GM12872 (cell line): ENCODE measurements at regions not wholly inside any gene's neighbourhood (a gene's known extent, or its start where the extent isn't known, plus 50 kb on each side); places are given as distances from the start of the nearest gene placed in this dataset.

Source experiments
- CTCF ChIP-seq: IDR thresholded peaks from 3 replicates; pipeline ENCODE4 v1.5.1; 2011; ENCODE audit warnings: low read depth, mild to moderate bottlenecking, low read length, moderate library complexity; ENCODE audit not compliant: insufficient read depth

GRCh38 chr12:127249428-127249827 lies 1017.5 kb upstream of the TMEM132C start:
- TF ChIP-seq CTCF = no peak

DNA sequence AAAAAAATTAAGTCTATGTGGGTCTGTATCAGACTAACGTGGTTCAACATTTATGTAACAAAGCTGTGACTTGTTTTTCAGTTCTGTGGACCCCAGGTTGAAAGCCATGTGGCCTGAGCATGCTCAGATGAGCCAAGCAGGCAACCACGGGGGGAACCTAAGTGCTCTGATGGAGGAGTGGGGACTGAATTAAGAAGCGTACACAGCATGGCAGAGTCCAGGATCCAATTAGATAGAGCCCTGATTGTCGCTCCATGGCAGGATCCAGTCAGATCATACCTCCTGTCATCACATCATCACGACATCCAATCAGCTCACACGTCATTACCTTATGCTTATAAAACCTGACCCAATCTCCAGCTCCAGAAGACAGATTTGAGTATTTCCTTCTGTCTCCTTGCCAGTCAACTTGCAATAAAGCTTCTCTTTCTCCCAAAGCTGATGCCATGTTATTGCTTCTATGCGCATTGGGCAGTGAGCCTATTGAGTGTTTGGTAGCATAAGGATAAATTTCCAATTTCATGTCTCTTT lies 1013.1 kb upstream of the TMEM132C start:
- no peak for TF ChIP-seq CTCF

- no peak for TF ChIP-seq CTCF
These were observed 1012.5 kb upstream of the TMEM132C start for GRCh38 chr12:127254420-127254955.

DNA sequence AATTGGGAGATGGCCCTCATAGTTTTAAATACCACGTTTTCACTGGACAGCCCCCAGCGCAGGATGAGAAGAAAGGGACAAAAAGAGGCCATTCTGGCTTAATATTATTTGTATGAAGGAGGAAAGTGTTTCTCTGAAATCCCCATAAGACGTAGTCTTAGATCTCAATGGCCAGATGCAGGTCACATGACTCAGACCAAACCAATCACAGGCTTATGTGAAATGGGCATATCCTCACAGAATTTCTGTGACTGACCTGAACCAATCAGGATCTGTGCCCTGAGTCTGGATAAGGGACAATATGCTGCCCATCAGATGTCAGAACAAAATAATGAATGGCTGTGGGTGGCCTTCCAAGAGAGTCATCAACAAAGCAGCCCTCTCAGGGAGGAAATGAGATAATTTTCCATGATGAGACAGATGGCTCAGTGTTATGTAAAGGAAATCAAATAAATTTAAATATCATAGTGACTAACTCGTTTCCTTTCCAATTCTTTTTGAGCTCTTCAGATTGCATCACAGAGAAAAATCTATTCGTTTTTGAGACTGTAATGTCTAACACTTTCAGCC lies 1009.5 kb upstream of the TMEM132C start:
- no peak for TF ChIP-seq CTCF

DNA sequence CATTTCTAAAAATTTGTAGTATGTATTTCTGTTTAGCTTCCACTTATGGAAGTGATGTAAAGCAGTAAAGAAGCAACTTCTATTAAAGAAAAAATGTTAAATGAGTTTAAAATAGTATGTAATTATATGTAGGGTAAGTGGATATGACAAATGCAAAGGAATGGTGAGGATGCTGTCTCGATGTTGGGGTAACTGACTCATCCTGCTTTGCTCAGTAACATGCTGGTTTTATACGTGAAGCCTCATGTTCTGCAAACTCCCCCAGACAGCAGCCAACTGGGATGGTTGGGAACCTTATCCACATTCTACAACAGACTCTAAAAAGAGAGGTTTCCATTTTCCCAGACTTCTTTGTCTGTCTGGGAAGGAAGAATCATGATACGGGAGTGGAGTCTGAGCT lies 1006.4 kb upstream of the TMEM132C start:
- no peak for TF ChIP-seq CTCF

DNA sequence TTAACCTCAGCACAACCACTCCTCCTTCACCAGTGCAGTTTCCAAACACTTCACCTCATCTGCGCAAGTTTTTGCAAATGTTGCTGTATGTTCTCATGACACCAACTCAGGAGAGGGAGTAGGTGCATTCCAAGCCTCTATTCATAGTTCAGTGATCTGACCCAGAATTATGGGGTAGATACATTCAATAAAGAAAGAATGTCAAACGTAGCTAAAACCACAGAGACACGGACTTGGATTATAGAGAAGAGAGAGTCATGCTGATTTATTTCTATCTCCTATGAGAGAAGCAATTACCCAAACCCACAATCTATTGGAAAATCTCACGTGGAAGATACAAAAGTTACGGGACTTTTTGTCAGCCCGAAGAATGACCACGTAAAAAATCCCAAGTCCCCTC lies 1006.0 kb upstream of the TMEM132C start:
- TF ChIP-seq CTCF = no peak

DNA sequence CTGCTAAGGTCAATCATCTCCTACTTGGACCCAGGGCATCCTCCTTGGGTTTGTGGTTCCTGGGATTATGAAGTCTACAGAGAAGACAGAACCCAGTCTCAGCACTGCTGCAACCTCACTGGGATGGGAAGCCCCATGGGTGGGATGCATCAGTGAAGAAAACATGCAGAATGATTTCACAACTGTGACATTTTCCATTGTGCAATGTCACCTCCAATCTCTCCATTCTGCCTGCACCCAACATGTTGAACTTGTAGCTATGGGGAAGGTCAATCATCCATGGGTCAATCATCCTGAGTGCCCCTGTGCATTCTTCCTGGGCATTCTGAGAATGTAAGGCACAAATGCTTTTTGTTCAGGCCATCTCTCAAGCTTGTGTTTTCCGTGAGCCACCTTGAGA lies 1004.4 kb upstream of the TMEM132C start:
- TF ChIP-seq CTCF = no peak
